GM19351 (cell line): ENCODE measurements at regions not wholly inside any gene's neighbourhood (a gene's known extent, or its start where the extent isn't known, plus 50 kb on each side); places are given as distances from the start of the nearest gene placed in this dataset.

Experiments used
- ATAC-seq: cut with Tn5 transposase; IDR thresholded peaks from one replicate; pipeline ENCODE4 v1.9.1; 2021; ENCODE audit warnings: mild to moderate bottlenecking, moderate library complexity; ENCODE audit not compliant: unreplicated experiment

DNA sequence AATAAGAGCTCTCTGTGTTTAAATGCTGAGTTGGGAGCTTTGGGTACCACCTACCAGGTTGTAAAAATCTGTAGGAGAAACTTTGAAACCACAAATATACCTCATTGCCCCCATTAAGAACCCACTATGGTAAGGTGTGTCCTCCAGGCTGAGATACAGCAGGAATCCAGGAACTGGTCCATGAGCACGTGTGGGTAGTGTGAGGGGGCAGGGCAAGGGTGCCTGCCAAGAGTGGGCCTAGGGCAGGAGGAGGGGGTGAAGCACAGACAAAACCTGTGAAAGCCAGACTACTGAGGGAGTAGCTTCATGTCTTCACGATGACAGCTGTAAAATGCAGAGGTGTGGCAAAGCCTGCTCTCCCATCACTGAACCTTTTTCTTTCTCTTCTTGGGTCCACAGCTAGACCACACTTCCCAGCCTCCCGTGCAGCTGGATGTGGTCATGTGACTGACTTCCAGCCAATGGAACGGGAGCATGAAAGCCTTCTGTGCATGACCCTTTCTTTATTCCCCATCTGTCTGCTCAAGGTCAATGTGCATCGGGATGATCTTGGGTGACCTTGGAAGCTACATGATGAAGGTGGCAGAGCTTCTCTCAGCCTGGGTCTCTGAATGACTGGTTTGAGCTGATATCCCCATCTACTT is 51.1 kb upstream of the POMGNT2 start:
- no peak for ATAC-seq

DNA sequence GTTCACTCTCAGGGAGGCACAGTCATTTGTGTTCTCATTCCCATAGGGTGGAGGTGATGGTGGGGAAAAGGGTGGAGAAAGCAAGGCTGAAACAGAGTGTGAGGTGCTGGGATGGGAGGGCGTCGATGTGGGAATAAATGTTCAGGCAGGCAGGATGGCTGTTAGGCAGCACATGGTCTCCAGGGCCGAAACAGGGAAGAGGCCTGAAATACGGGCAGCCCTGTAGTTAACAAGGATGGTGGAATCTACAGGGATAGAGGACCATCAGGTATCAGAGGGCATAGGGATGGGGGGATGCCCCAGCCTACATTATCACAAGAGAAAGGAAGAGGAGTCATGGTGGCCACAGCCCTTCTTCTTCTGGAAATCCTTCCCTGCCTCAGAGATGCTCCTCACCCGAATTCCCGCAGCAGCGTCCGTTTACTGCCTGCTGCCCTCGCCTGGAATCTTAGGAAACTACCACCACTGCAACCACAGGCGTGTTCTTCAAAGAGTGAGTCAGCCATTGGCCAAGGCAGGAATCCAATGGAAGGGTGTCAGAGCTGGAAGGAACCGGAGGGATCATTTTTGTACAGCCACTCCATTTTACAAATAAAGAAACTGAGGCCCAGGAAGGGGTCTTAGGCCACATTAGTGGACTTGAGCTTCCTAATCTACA is 49.7 kb upstream of the POMGNT2 start:
- ATAC-seq, result no peak
